ENCODE measurements at regions not wholly inside any gene's neighbourhood (a gene's known extent, or its start where the extent isn't known, plus 50 kb on each side); places are given as distances from the start of the nearest gene placed in this dataset.
"Not testable (repeated sequence)": the region's sequence is repeated elsewhere in the genome, so short reads cannot be mapped to it uniquely, and the experiment has no call there.

- H3K36me3 ChIP-seq (ENCODE audit: control insufficient read depth in 4 of 4, insufficient read depth in 4 of 4, low read length in 3 of 4); CTCF ChIA-PET; H3K9me3 ChIP-seq (ENCODE audit: control extremely low read depth in 1 of 5, control insufficient read depth in 4 of 5, insufficient read depth in 2 of 5, low read depth in 1 of 5, low read length in 4 of 5); H3K27me3 ChIP-seq (replicated peaks in 2 of 5; ENCODE audit: control insufficient read depth in 4 of 5, insufficient read depth in 5 of 5, low read length in 4 of 5); DNase-seq; H3K4me1 ChIP-seq (ENCODE audit: control extremely low read depth in 1 of 4, control insufficient read depth in 4 of 4, insufficient read depth in 4 of 4, low read length in 3 of 4); POLR2A ChIA-PET; H3K4me3 ChIP-seq (ENCODE audit: control insufficient read depth in 1 of 7, extremely low read depth in 1 of 7, insufficient read depth in 4 of 7, low read depth in 2 of 7, low read length in 6 of 7); H3K27ac ChIP-seq (ENCODE audit: insufficient read depth in 1 of 2, low read depth in 1 of 2, low read length in 2 of 2, poor library complexity in 1 of 2, severe bottlenecking in 2 of 2): not testable (repeated sequence)
- no CpG with 5 or more reads among the region's 6 CpGs for WGBS (ENCODE audit: insufficient coverage)
Measured at GRCh38 chr15:21062619-21063163, 196.6 kb upstream of the POTEB2 start.

- POLR2A ChIA-PET; H3K9me3 ChIP-seq (ENCODE audit: control extremely low read depth in 1 of 5, control insufficient read depth in 4 of 5, insufficient read depth in 2 of 5, low read depth in 1 of 5, low read length in 4 of 5); H3K27ac ChIP-seq (ENCODE audit: insufficient read depth in 1 of 2, low read depth in 1 of 2, low read length in 2 of 2, poor library complexity in 1 of 2, severe bottlenecking in 2 of 2); H3K36me3 ChIP-seq (ENCODE audit: control insufficient read depth in 4 of 4, insufficient read depth in 4 of 4, low read length in 3 of 4); H3K4me3 ChIP-seq (ENCODE audit: control insufficient read depth in 1 of 7, extremely low read depth in 1 of 7, insufficient read depth in 4 of 7, low read depth in 2 of 7, low read length in 6 of 7); CTCF ChIA-PET; H3K4me1 ChIP-seq (ENCODE audit: control extremely low read depth in 1 of 4, control insufficient read depth in 4 of 4, insufficient read depth in 4 of 4, low read length in 3 of 4); DNase-seq; H3K27me3 ChIP-seq (replicated peaks in 2 of 5; ENCODE audit: control insufficient read depth in 4 of 5, insufficient read depth in 5 of 5, low read length in 4 of 5): not testable (repeated sequence)
- WGBS (ENCODE audit: insufficient coverage): no CpG with 5 or more reads among the region's 5 CpGs
Measured at GRCh38 chr15:21051866-21052265, 185.8 kb upstream of the POTEB2 start.

GRCh38 chr15:21031703-21032102, 165.6 kb upstream of the POTEB2 start:
- H3K27me3 ChIP-seq (replicated peaks in 2 of 5; ENCODE audit: control insufficient read depth in 4 of 5, insufficient read depth in 5 of 5, low read length in 4 of 5); POLR2A ChIA-PET; H3K27ac ChIP-seq (ENCODE audit: insufficient read depth in 1 of 2, low read depth in 1 of 2, low read length in 2 of 2, poor library complexity in 1 of 2, severe bottlenecking in 2 of 2); DNase-seq; CTCF ChIA-PET; H3K36me3 ChIP-seq (ENCODE audit: control insufficient read depth in 4 of 4, insufficient read depth in 4 of 4, low read length in 3 of 4); H3K4me1 ChIP-seq (ENCODE audit: control extremely low read depth in 1 of 4, control insufficient read depth in 4 of 4, insufficient read depth in 4 of 4, low read length in 3 of 4); H3K4me3 ChIP-seq (ENCODE audit: control insufficient read depth in 1 of 7, extremely low read depth in 1 of 7, insufficient read depth in 4 of 7, low read depth in 2 of 7, low read length in 6 of 7); H3K9me3 ChIP-seq (ENCODE audit: control extremely low read depth in 1 of 5, control insufficient read depth in 4 of 5, insufficient read depth in 2 of 5, low read depth in 1 of 5, low read length in 4 of 5): not testable (repeated sequence)
- WGBS (ENCODE audit: insufficient coverage): no CpG with 5 or more reads among the region's 2 CpGs

- POLR2A ChIA-PET; H3K27ac ChIP-seq (ENCODE audit: insufficient read depth in 1 of 2, low read depth in 1 of 2, low read length in 2 of 2, poor library complexity in 1 of 2, severe bottlenecking in 2 of 2); H3K27me3 ChIP-seq (replicated peaks in 2 of 5; ENCODE audit: control insufficient read depth in 4 of 5, insufficient read depth in 5 of 5, low read length in 4 of 5); H3K9me3 ChIP-seq (ENCODE audit: control extremely low read depth in 1 of 5, control insufficient read depth in 4 of 5, insufficient read depth in 2 of 5, low read depth in 1 of 5, low read length in 4 of 5); DNase-seq; H3K4me1 ChIP-seq (ENCODE audit: control extremely low read depth in 1 of 4, control insufficient read depth in 4 of 4, insufficient read depth in 4 of 4, low read length in 3 of 4); H3K36me3 ChIP-seq (ENCODE audit: control insufficient read depth in 4 of 4, insufficient read depth in 4 of 4, low read length in 3 of 4); CTCF ChIA-PET; H3K4me3 ChIP-seq (ENCODE audit: control insufficient read depth in 1 of 7, extremely low read depth in 1 of 7, insufficient read depth in 4 of 7, low read depth in 2 of 7, low read length in 6 of 7): not testable (repeated sequence)
- no CpG with 5 or more reads among the region's 6 CpGs for WGBS (ENCODE audit: insufficient coverage)
Measured at GRCh38 chr15:21029001-21029400, 162.9 kb upstream of the POTEB2 start.

GRCh38 chr15:21027942-21028341, 161.8 kb upstream of the POTEB2 start:
- H3K27me3 ChIP-seq (replicated peaks in 2 of 5; ENCODE audit: control insufficient read depth in 4 of 5, insufficient read depth in 5 of 5, low read length in 4 of 5); CTCF ChIA-PET; POLR2A ChIA-PET; H3K4me3 ChIP-seq (ENCODE audit: control insufficient read depth in 1 of 7, extremely low read depth in 1 of 7, insufficient read depth in 4 of 7, low read depth in 2 of 7, low read length in 6 of 7); H3K27ac ChIP-seq (ENCODE audit: insufficient read depth in 1 of 2, low read depth in 1 of 2, low read length in 2 of 2, poor library complexity in 1 of 2, severe bottlenecking in 2 of 2); H3K36me3 ChIP-seq (ENCODE audit: control insufficient read depth in 4 of 4, insufficient read depth in 4 of 4, low read length in 3 of 4); H3K9me3 ChIP-seq (ENCODE audit: control extremely low read depth in 1 of 5, control insufficient read depth in 4 of 5, insufficient read depth in 2 of 5, low read depth in 1 of 5, low read length in 4 of 5); H3K4me1 ChIP-seq (ENCODE audit: control extremely low read depth in 1 of 4, control insufficient read depth in 4 of 4, insufficient read depth in 4 of 4, low read length in 3 of 4): not testable (repeated sequence)
- DNase-seq: peak in 2 of 3 donors; percentile 0 to 9
- WGBS (ENCODE audit: insufficient coverage): no CpG with 5 or more reads among the region's 9 CpGs

GRCh38 chr15:21026848-21027247, 160.7 kb upstream of the POTEB2 start:
- H3K27ac ChIP-seq (ENCODE audit: insufficient read depth in 1 of 2, low read depth in 1 of 2, low read length in 2 of 2, poor library complexity in 1 of 2, severe bottlenecking in 2 of 2); POLR2A ChIA-PET; DNase-seq; CTCF ChIA-PET; H3K4me1 ChIP-seq (ENCODE audit: control extremely low read depth in 1 of 4, control insufficient read depth in 4 of 4, insufficient read depth in 4 of 4, low read length in 3 of 4); H3K9me3 ChIP-seq (ENCODE audit: control extremely low read depth in 1 of 5, control insufficient read depth in 4 of 5, insufficient read depth in 2 of 5, low read depth in 1 of 5, low read length in 4 of 5); H3K27me3 ChIP-seq (replicated peaks in 2 of 5; ENCODE audit: control insufficient read depth in 4 of 5, insufficient read depth in 5 of 5, low read length in 4 of 5); H3K36me3 ChIP-seq (ENCODE audit: control insufficient read depth in 4 of 4, insufficient read depth in 4 of 4, low read length in 3 of 4); H3K4me3 ChIP-seq (ENCODE audit: control insufficient read depth in 1 of 7, extremely low read depth in 1 of 7, insufficient read depth in 4 of 7, low read depth in 2 of 7, low read length in 6 of 7): not testable (repeated sequence)
- WGBS (ENCODE audit: insufficient coverage): no CpG with 5 or more reads among the region's 12 CpGs

GRCh38 chr15:21024235-21024987, 158.3 kb upstream of the POTEB2 start:
- H3K4me1 ChIP-seq (ENCODE audit: control extremely low read depth in 1 of 4, control insufficient read depth in 4 of 4, insufficient read depth in 4 of 4, low read length in 3 of 4); H3K36me3 ChIP-seq (ENCODE audit: control insufficient read depth in 4 of 4, insufficient read depth in 4 of 4, low read length in 3 of 4); H3K27ac ChIP-seq (ENCODE audit: insufficient read depth in 1 of 2, low read depth in 1 of 2, low read length in 2 of 2, poor library complexity in 1 of 2, severe bottlenecking in 2 of 2); CTCF ChIA-PET; H3K27me3 ChIP-seq (replicated peaks in 2 of 5; ENCODE audit: control insufficient read depth in 4 of 5, insufficient read depth in 5 of 5, low read length in 4 of 5); DNase-seq; H3K4me3 ChIP-seq (ENCODE audit: control insufficient read depth in 1 of 7, extremely low read depth in 1 of 7, insufficient read depth in 4 of 7, low read depth in 2 of 7, low read length in 6 of 7); H3K9me3 ChIP-seq (ENCODE audit: control extremely low read depth in 1 of 5, control insufficient read depth in 4 of 5, insufficient read depth in 2 of 5, low read depth in 1 of 5, low read length in 4 of 5); POLR2A ChIA-PET: not testable (repeated sequence)
- WGBS (ENCODE audit: insufficient coverage): 100% methylated on average over 3 of the region's 18 CpGs
